SK-N-SH treated with all-trans-retinoic acid at 6 μM for 48 hours (cell line): ENCODE measurements at regions not wholly inside any gene's neighbourhood (a gene's known extent, or its start where the extent isn't known, plus 50 kb on each side); places are given as distances from the start of the nearest gene placed in this dataset.

Experiments used
- CSDC2 ChIP-seq: fragments of 250-450 bp; sonication (Bioruptor Pico); IDR thresholded peaks from 2 replicates; pipeline ENCODE4 v1.5.0; 2020; ENCODE audit warnings: mild to moderate bottlenecking, moderate library complexity
- TF ChIP-seq, protein P1 (sequence below): fragments of 250-450 bp; sonication (Bioruptor Pico); IDR thresholded peaks from 2 replicates; pipeline ENCODE4 v1.5.0; 2020; ENCODE audit warnings: mild to moderate bottlenecking, moderate library complexity

- TF ChIP-seq, protein P1, sequence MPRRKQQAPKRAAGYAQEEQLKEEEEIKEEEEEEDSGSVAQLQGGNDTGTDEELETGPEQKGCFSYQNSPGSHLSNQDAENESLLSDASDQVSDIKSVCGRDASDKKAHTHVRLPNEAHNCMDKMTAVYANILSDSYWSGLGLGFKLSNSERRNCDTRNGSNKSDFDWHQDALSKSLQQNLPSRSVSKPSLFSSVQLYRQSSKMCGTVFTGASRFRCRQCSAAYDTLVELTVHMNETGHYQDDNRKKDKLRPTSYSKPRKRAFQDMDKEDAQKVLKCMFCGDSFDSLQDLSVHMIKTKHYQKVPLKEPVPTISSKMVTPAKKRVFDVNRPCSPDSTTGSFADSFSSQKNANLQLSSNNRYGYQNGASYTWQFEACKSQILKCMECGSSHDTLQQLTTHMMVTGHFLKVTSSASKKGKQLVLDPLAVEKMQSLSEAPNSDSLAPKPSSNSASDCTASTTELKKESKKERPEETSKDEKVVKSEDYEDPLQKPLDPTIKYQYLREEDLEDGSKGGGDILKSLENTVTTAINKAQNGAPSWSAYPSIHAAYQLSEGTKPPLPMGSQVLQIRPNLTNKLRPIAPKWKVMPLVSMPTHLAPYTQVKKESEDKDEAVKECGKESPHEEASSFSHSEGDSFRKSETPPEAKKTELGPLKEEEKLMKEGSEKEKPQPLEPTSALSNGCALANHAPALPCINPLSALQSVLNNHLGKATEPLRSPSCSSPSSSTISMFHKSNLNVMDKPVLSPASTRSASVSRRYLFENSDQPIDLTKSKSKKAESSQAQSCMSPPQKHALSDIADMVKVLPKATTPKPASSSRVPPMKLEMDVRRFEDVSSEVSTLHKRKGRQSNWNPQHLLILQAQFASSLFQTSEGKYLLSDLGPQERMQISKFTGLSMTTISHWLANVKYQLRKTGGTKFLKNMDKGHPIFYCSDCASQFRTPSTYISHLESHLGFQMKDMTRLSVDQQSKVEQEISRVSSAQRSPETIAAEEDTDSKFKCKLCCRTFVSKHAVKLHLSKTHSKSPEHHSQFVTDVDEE = no peak
- TF ChIP-seq CSDC2 (CRISPR knock-in tag) = no peak
Observed at GRCh38 chr15:70159713-70160009, 61.9 kb upstream of the TLE3 start.
